ENCODE measurements at regions not wholly inside any gene's neighbourhood (a gene's known extent, or its start where the extent isn't known, plus 50 kb on each side); places are given as distances from the start of the nearest gene placed in this dataset.
A peak's percentile ranks its signal among the peaks of the same experiment; 100 is the strongest.

GRCh38 chr3:110569073-110569472 is 502.5 kb upstream of the NECTIN3 start:
- no peaks in the 10 kb centered on the region for H3K9me2 ChIP-seq (replicated peaks; ENCODE audit: insufficient read depth)
- no peak overlapping the region for H3K4me2 ChIP-seq
- no peaks in the 10 kb centered on the region for H3K4me1 ChIP-seq (ENCODE audit: insufficient read depth)
- H3K36me3 ChIP-seq (replicated peaks; ENCODE audit: insufficient read depth, low read depth) = no peaks in the 10 kb centered on the region
- no peaks in the 10 kb centered on the region for H3K27me3 ChIP-seq
- no peaks in the 10 kb centered on the region for H3K79me2 ChIP-seq
- TF ChIP-seq, protein P1, sequence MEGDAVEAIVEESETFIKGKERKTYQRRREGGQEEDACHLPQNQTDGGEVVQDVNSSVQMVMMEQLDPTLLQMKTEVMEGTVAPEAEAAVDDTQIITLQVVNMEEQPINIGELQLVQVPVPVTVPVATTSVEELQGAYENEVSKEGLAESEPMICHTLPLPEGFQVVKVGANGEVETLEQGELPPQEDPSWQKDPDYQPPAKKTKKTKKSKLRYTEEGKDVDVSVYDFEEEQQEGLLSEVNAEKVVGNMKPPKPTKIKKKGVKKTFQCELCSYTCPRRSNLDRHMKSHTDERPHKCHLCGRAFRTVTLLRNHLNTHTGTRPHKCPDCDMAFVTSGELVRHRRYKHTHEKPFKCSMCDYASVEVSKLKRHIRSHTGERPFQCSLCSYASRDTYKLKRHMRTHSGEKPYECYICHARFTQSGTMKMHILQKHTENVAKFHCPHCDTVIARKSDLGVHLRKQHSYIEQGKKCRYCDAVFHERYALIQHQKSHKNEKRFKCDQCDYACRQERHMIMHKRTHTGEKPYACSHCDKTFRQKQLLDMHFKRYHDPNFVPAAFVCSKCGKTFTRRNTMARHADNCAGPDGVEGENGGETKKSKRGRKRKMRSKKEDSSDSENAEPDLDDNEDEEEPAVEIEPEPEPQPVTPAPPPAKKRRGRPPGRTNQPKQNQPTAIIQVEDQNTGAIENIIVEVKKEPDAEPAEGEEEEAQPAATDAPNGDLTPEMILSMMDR (IDR thresholded peaks at IDR 0.05; ENCODE audit: poor library complexity) = no peak
- TF ChIP-seq EZH2phosphoT487 (IDR thresholded peaks at IDR 0.05; ENCODE audit: low read depth, severe bottlenecking, unreplicated experiment) (no peak), EZH2 (IDR thresholded peaks at IDR 0.05; ENCODE audit: borderline replicate concordance) (no peak)
- H3K27ac ChIP-seq = no peak overlapping the region
- no peaks in the 10 kb centered on the region for H3K9me3 ChIP-seq (ENCODE audit: low read depth)
- H3K4me3 ChIP-seq = no peak overlapping the region
- H4K20me1 ChIP-seq (ENCODE audit: insufficient read depth, poor library complexity, severe bottlenecking) = no peaks in the 10 kb centered on the region
- 100% methylated on average over 2 of the region's 2 CpGs for WGBS (ENCODE audit: low lambda C conversion rate, missing lambda C conversion rate)
- H2AFZ ChIP-seq = no peak overlapping the region
- DNase-seq (ENCODE audit: low spot score) = no peak

GRCh38 chr3:110575702-110576101 is 495.9 kb upstream of the NECTIN3 start:
- no peak for DNase-seq (ENCODE audit: low spot score)
- Histone ChIP-seq H3K27ac (no peak overlapping the region), H3K4me1 (ENCODE audit: insufficient read depth) (no peaks in the 10 kb centered on the region), H3K9me3 (ENCODE audit: low read depth) (no peaks in the 10 kb centered on the region), H4K20me1 (ENCODE audit: insufficient read depth, poor library complexity, severe bottlenecking) (no peaks in the 10 kb centered on the region), H3K79me2 (no peaks in the 10 kb centered on the region), H2AFZ (no peak overlapping the region), H3K27me3 (no peaks in the 10 kb centered on the region), H3K4me2 (no peak overlapping the region), H3K4me3 (no peak overlapping the region), H3K9me2 (replicated peaks; ENCODE audit: insufficient read depth) (no peaks in the 10 kb centered on the region), H3K36me3 (replicated peaks; ENCODE audit: insufficient read depth, low read depth) (no peaks in the 10 kb centered on the region)
- WGBS (ENCODE audit: low lambda C conversion rate, missing lambda C conversion rate) = 86% methylated on average over 3 of the region's 3 CpGs
- TF ChIP-seq EZH2 (IDR thresholded peaks at IDR 0.05; ENCODE audit: borderline replicate concordance) (no peak), EZH2phosphoT487 (IDR thresholded peaks at IDR 0.05; ENCODE audit: low read depth, severe bottlenecking, unreplicated experiment) (no peak)
- TF ChIP-seq, protein P1 (IDR thresholded peaks at IDR 0.05; ENCODE audit: poor library complexity) = no peak

- TF ChIP-seq EZH2phosphoT487 (IDR thresholded peaks at IDR 0.05; ENCODE audit: low read depth, severe bottlenecking, unreplicated experiment) (no peak), EZH2 (IDR thresholded peaks at IDR 0.05; ENCODE audit: borderline replicate concordance) (no peak)
- TF ChIP-seq, protein P1 (IDR thresholded peaks at IDR 0.05; ENCODE audit: poor library complexity) = no peak
- H3K79me2 ChIP-seq = no peaks in the 10 kb centered on the region
- H3K9me3 ChIP-seq (ENCODE audit: low read depth) = no peaks in the 10 kb centered on the region
- no peak overlapping the region for H3K4me3 ChIP-seq
- no peaks in the 10 kb centered on the region for H4K20me1 ChIP-seq (ENCODE audit: insufficient read depth, poor library complexity, severe bottlenecking)
- 46% methylated on average over 3 of the region's 3 CpGs for WGBS (ENCODE audit: low lambda C conversion rate, missing lambda C conversion rate)
- no peak overlapping the region for H2AFZ ChIP-seq
- H3K36me3 ChIP-seq (replicated peaks; ENCODE audit: insufficient read depth, low read depth) = no peaks in the 10 kb centered on the region
- H3K4me2 ChIP-seq = no peak overlapping the region
- H3K9me2 ChIP-seq (replicated peaks; ENCODE audit: insufficient read depth) = no peaks in the 10 kb centered on the region
- H3K27me3 ChIP-seq = no peaks in the 10 kb centered on the region
- H3K4me1 ChIP-seq (ENCODE audit: insufficient read depth) = no peaks in the 10 kb centered on the region
- H3K27ac ChIP-seq = no peak overlapping the region
- DNase-seq (ENCODE audit: low spot score) = peak; percentile 20
These were observed 494.7 kb upstream of the NECTIN3 start for GRCh38 chr3:110576960-110577359.

- no peak overlapping the region for H3K27ac ChIP-seq
- no peak for DNase-seq (ENCODE audit: low spot score)
- no peaks in the 10 kb centered on the region for H3K4me1 ChIP-seq (ENCODE audit: insufficient read depth)
- H3K9me3 ChIP-seq (ENCODE audit: low read depth) = no peaks in the 10 kb centered on the region
- no peaks in the 10 kb centered on the region for H3K9me2 ChIP-seq (replicated peaks; ENCODE audit: insufficient read depth)
- H3K27me3 ChIP-seq = no peaks in the 10 kb centered on the region
- H4K20me1 ChIP-seq (ENCODE audit: insufficient read depth, poor library complexity, severe bottlenecking) = no peaks in the 10 kb centered on the region
- no peak overlapping the region for H3K4me2 ChIP-seq
- H3K36me3 ChIP-seq (replicated peaks; ENCODE audit: insufficient read depth, low read depth) = no peaks in the 10 kb centered on the region
- H3K4me3 ChIP-seq = no peak overlapping the region
- 96% methylated on average over 2 of the region's 2 CpGs for WGBS (ENCODE audit: low lambda C conversion rate, missing lambda C conversion rate)
- TF ChIP-seq, protein P1 (IDR thresholded peaks at IDR 0.05; ENCODE audit: poor library complexity) = no peak
- TF ChIP-seq EZH2phosphoT487 (IDR thresholded peaks at IDR 0.05; ENCODE audit: low read depth, severe bottlenecking, unreplicated experiment) = no peak
- no peak for TF ChIP-seq EZH2 (IDR thresholded peaks at IDR 0.05; ENCODE audit: borderline replicate concordance)
- no peak overlapping the region for H2AFZ ChIP-seq
- no peaks in the 10 kb centered on the region for H3K79me2 ChIP-seq
These were observed 493.8 kb upstream of the NECTIN3 start for GRCh38 chr3:110577854-110578253.
